Liver (tissue), 8 donors: ENCODE measurements at regions not wholly inside any gene's neighbourhood (a gene's known extent, or its start where the extent isn't known, plus 50 kb on each side); places are given as distances from the start of the nearest gene placed in this dataset.
"Not testable (repeated sequence)": the region's sequence is repeated elsewhere in the genome, so short reads cannot be mapped to it uniquely, and the experiment has no call there.

Source experiments
- DNase-seq: peaks from one replicate; pipeline ENCODE4 v3.0.0-alpha.2; 2017; ENCODE audit warnings: low spot score
- H3K27ac ChIP-seq, 2 donors: one replicate each; pipeline ENCODE4 v1.7.0; 2013; ENCODE audit warnings: inconsistent platforms in 2 of 2, low read length in 2 of 2, control low read depth in 1 of 2, low read depth in 1 of 2, mild to moderate bottlenecking in 1 of 2
- H3K27me3 ChIP-seq, 4 donors: one replicate each; pipeline versions ENCODE4 v1.6.1 to v1.7.0; 2013; ENCODE audit warnings: low read length in 3 of 4, inconsistent platforms in 1 of 4, mild to moderate bottlenecking in 1 of 4, moderate library complexity in 1 of 4; ENCODE audit not compliant: control insufficient read depth in 4 of 4, insufficient read depth in 4 of 4
- H3K36me3 ChIP-seq, 4 donors: one replicate each; pipeline versions ENCODE4 v1.6.1 to v1.7.0; 2013; ENCODE audit warnings: low read length in 3 of 4, mild to moderate bottlenecking in 3 of 4, low read depth in 1 of 4, moderate library complexity in 1 of 4; ENCODE audit not compliant: control insufficient read depth in 4 of 4, insufficient read depth in 3 of 4
- H3K4me1 ChIP-seq, 4 donors: one replicate each; pipeline versions ENCODE4 v1.6.1 to v1.7.0; 2013; ENCODE audit warnings: low read length in 3 of 4, mild to moderate bottlenecking in 3 of 4, moderate library complexity in 1 of 4; ENCODE audit not compliant: control insufficient read depth in 4 of 4, insufficient read depth in 4 of 4
- H3K4me3 ChIP-seq, 3 donors: one replicate each; pipeline versions ENCODE4 v1.6.1 to v1.7.0; 2013; ENCODE audit warnings: low read length in 3 of 3, control low read depth in 1 of 3, low read depth in 1 of 3, mild to moderate bottlenecking in 1 of 3
- H3K9ac ChIP-seq, 2 donors: one replicate each; pipeline ENCODE4 v1.7.0; 2013; ENCODE audit warnings: low read length in 2 of 2, mild to moderate bottlenecking in 2 of 2, moderate library complexity in 2 of 2, control low read depth in 1 of 2, low read depth in 1 of 2
- H3K9me3 ChIP-seq, 4 donors: one replicate each; pipeline versions ENCODE4 v1.6.1 to v1.7.0; 2013; ENCODE audit warnings: low read length in 3 of 4; ENCODE audit not compliant: control insufficient read depth in 4 of 4
- EGR1 ChIP-seq, 2 donors: IDR thresholded peaks; 2 replicates each; pipeline ENCODE4 v1.6.1; 2016 to 2018; ENCODE audit warnings: antibody characterized with exemption in 2 of 2, low read depth in 2 of 2
- FOXA1 ChIP-seq: IDR thresholded peaks from 2 replicates; pipeline ENCODE4 v1.6.1; 2016; ENCODE audit warnings: antibody characterized with exemption
- GABPA ChIP-seq, 2 donors: IDR thresholded peaks in 1 of 2; conservative IDR thresholded peaks in 1 of 2; 2 replicates each; pipeline ENCODE4 v1.6.1; 2016; ENCODE audit warnings: antibody characterized with exemption in 2 of 2, mild to moderate bottlenecking in 1 of 2, moderate library complexity in 1 of 2
- HNF4A ChIP-seq, 2 donors: conservative IDR thresholded peaks; 2 replicates each; pipeline ENCODE4 v1.6.1; 2016; ENCODE audit warnings: antibody characterized with exemption in 2 of 2, mild to moderate bottlenecking in 2 of 2
- HNF4G ChIP-seq: IDR thresholded peaks from 2 replicates; pipeline ENCODE4 v1.6.1; 2016; ENCODE audit warnings: antibody characterized with exemption
- JUND ChIP-seq, 2 donors: IDR thresholded peaks; 2 replicates each; pipeline ENCODE4 v1.6.1; 2016; ENCODE audit warnings: antibody characterized with exemption in 2 of 2
- NR2F2 ChIP-seq: IDR thresholded peaks from 2 replicates; pipeline ENCODE4 v1.6.1; 2016; ENCODE audit warnings: antibody characterized with exemption
- RAD21 ChIP-seq, 2 donors: IDR thresholded peaks; 2 replicates each; pipeline ENCODE4 v1.6.1; 2016; ENCODE audit warnings: antibody characterized with exemption in 2 of 2, mild to moderate bottlenecking in 2 of 2
- REST ChIP-seq: IDR thresholded peaks from 2 replicates; pipeline ENCODE4 v1.6.1; 2016; ENCODE audit warnings: antibody characterized with exemption, mild to moderate bottlenecking
- RXRA ChIP-seq, 2 donors: IDR thresholded peaks; 2 replicates each; pipeline ENCODE4 v1.6.1; 2017 to 2018; ENCODE audit warnings: antibody characterized with exemption in 2 of 2, mild to moderate bottlenecking in 1 of 2
- SP1 ChIP-seq: IDR thresholded peaks from 2 replicates; pipeline ENCODE4 v1.6.1; 2018; ENCODE audit warnings: antibody characterized with exemption, mild to moderate bottlenecking
- YY1 ChIP-seq: IDR thresholded peaks from 2 replicates; pipeline ENCODE4 v1.6.1; 2016; ENCODE audit warnings: antibody characterized with exemption, mild to moderate bottlenecking
- ZBTB33 ChIP-seq: IDR thresholded peaks from 2 replicates; pipeline ENCODE4 v1.6.1; 2016; ENCODE audit warnings: antibody characterized with exemption
- whole genome bisulfite sequencing: extraction: QIAGEN DNeasy Blood & Tissue Kit; methylation state at CpG from one replicate; pipeline ENCODE4 v1.1.7; 2013; 5-methylcytosine and 5-hydroxymethylcytosine counted together
- TF ChIP-seq, protein P1 (sequence below): fragments of 150-350 bp; IDR thresholded peaks from 2 replicates; pipeline ENCODE4 v1.5.1; 2017; ENCODE audit warnings: improper control_type of control experiment, low read depth, low read length; ENCODE audit not compliant: missing input control
- TF ChIP-seq, protein P2 (sequence below): IDR thresholded peaks from 2 replicates; pipeline ENCODE4 v1.6.1; 2016; ENCODE audit warnings: antibody characterized with exemption
- donor health status: healthy.
- donor health status: healthy.
- donor health status: healthy.
- donor health status: healthy.
- donor health status: healthy.

DNA sequence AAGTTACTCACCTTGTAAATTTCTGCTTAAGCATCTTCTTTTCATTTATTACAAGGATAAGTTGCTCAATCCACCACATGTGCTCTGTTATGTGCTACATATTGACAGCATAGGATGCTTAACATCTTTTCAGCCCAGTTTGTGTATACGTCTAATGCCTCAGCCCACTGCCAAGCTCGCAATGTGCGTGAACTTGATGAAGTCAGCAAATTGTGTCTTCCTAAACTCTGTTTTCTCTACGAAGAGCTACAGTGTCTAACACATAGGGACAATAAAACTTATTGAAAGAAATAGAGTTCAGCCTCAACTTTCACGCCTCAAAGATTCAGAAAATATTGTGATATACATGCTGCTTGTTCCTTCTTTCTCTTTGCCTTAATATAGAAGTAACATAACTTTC is 500.0 kb downstream of the TFAP2B start:
- H3K27ac ChIP-seq, result no peak overlapping the region
- H3K9me3 ChIP-seq, result no peaks in the 10 kb centered on the region
- peaks cover 0 to 8% (median 5%) of the 10 kb centered on the region in 4 donors for H3K4me1 ChIP-seq
- no peak overlapping the region for H3K9ac ChIP-seq
- WGBS, result 73% methylated on average over 5 of the region's 5 CpGs
- TF ChIP-seq HNF4A (conservative IDR thresholded peaks at IDR 0.05) (no peak), EGR1 (IDR thresholded peaks at IDR 0.05; ENCODE audit: low read depth in 2 of 2) (no peak), ZBTB33 (no peak), FOXA1 (no peak), REST (no peak), JUND (IDR thresholded peaks at IDR 0.05) (no peak), HNF4G (no peak), NR2F2 (no peak), YY1 (no peak), GABPA (IDR thresholded peaks at IDR 0.05 in 1 of 2, conservative IDR thresholded peaks at IDR 0.05 in 1 of 2) (no peak), RXRA (IDR thresholded peaks at IDR 0.05) (no peak), SP1 (no peak), RAD21 (IDR thresholded peaks at IDR 0.05) (no peak)
- TF ChIP-seq, protein P1, sequence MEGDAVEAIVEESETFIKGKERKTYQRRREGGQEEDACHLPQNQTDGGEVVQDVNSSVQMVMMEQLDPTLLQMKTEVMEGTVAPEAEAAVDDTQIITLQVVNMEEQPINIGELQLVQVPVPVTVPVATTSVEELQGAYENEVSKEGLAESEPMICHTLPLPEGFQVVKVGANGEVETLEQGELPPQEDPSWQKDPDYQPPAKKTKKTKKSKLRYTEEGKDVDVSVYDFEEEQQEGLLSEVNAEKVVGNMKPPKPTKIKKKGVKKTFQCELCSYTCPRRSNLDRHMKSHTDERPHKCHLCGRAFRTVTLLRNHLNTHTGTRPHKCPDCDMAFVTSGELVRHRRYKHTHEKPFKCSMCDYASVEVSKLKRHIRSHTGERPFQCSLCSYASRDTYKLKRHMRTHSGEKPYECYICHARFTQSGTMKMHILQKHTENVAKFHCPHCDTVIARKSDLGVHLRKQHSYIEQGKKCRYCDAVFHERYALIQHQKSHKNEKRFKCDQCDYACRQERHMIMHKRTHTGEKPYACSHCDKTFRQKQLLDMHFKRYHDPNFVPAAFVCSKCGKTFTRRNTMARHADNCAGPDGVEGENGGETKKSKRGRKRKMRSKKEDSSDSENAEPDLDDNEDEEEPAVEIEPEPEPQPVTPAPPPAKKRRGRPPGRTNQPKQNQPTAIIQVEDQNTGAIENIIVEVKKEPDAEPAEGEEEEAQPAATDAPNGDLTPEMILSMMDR, result no peak
- TF ChIP-seq, protein P2, sequence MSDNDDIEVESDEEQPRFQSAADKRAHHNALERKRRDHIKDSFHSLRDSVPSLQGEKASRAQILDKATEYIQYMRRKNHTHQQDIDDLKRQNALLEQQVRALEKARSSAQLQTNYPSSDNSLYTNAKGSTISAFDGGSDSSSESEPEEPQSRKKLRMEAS, result no peak
- H3K4me3 ChIP-seq, result no peak overlapping the region
- no peaks in the 10 kb centered on the region for H3K36me3 ChIP-seq
- DNase-seq, result no peak
- H3K27me3 ChIP-seq, result no peaks in the 10 kb centered on the region

DNA sequence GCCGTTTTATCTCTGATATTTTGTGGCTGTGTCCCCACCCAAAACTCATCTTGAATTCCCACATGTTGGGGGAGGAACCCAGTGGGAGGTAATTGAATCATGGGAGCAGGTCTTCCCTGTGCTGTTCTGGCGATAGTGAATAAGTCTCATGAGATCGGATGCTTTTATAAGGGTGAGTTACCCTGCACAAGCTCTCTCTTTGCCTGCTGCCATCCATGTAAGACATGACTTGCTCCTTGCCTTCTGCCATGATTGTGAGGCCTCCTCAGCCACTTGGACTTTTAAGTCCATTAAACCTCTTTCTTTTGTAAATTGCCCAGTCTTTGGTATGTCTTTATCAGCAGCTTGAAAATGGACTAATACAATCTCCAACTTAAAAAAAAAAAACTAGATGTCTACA is 502.8 kb downstream of the TFAP2B start:
- not testable (repeated sequence) for DNase-seq, H3K36me3 ChIP-seq, H3K27me3 ChIP-seq, H3K9ac ChIP-seq, H3K4me3 ChIP-seq, H3K4me1 ChIP-seq, H3K27ac ChIP-seq, H3K9me3 ChIP-seq
- WGBS, result 94% methylated on average over 3 of the region's 3 CpGs
